Tibial nerve (tissue), 3 donors: ENCODE measurements at regions not wholly inside any gene's neighbourhood (a gene's known extent, or its start where the extent isn't known, plus 50 kb on each side); places are given as distances from the start of the nearest gene placed in this dataset.

ENCODE experiments used
- CTCF ChIP-seq, 5 experiments: fragments of 200-600 bp in 3 of 5; fragments of 450-650 bp in 2 of 5; sonication (generic) in 3 of 5; IDR thresholded peaks; one replicate each; pipeline ENCODE4 v1.5.1; 2016 to 2019; ENCODE audit warnings: antibody characterized with exemption in 5 of 5, mild to moderate bottlenecking in 3 of 5, moderate library complexity in 2 of 5
- POLR2A ChIP-seq, 2 donors: fragments of 450-650 bp; IDR thresholded peaks; one replicate each; pipeline ENCODE4 v1.6.1; 2017; ENCODE audit warnings: antibody characterized with exemption in 2 of 2, mild to moderate bottlenecking in 2 of 2, moderate library complexity in 2 of 2

- TF ChIP-seq POLR2A (IDR thresholded peaks at IDR 0.05) = no peak
- TF ChIP-seq CTCF (IDR thresholded peaks at IDR 0.05) = no peak
Observed at GRCh38 chr16:52320930-52321439, 226.0 kb downstream of the TOX3 start.
